H9 (cell line): ENCODE measurements at regions not wholly inside any gene's neighbourhood (a gene's known extent, or its start where the extent isn't known, plus 50 kb on each side); places are given as distances from the start of the nearest gene placed in this dataset.

Source experiments
- DNase-seq: peaks from one replicate; pipeline ENCODE4 v3.0.0-alpha.2; 2017
- H2AFZ ChIP-seq: one replicate; pipeline ENCODE4 v1.6.1; 2013; ENCODE audit warnings: mild to moderate bottlenecking, low read length, control low read depth, moderate library complexity
- H2AK5ac ChIP-seq: 2 replicates; pipeline ENCODE4 v1.6.1; 2013; ENCODE audit warnings: low read length, control low read depth, mixed read lengths; ENCODE audit not compliant: insufficient read length
- H2BK120ac ChIP-seq: one replicate; pipeline ENCODE4 v1.6.1; 2013; ENCODE audit warnings: low read depth, mild to moderate bottlenecking, low read length, control low read depth, inconsistent platforms; ENCODE audit not compliant: poor library complexity, severe bottlenecking
- H2BK12ac ChIP-seq: 2 replicates; pipeline ENCODE4 v1.6.1; 2013; ENCODE audit warnings: low read length, control low read depth, mixed read lengths, low read depth; ENCODE audit not compliant: insufficient read length
- H2BK15ac ChIP-seq: 2 replicates; pipeline ENCODE4 v1.6.1; 2013; ENCODE audit warnings: low read depth, low read length, control low read depth
- H2BK20ac ChIP-seq: one replicate; pipeline ENCODE4 v1.6.1; 2013; ENCODE audit warnings: low read depth, mild to moderate bottlenecking, low read length, control low read depth, inconsistent platforms; ENCODE audit not compliant: poor library complexity, severe bottlenecking
- H2BK5ac ChIP-seq: 2 replicates; pipeline ENCODE4 v1.6.1; 2013; ENCODE audit warnings: low read length, control low read depth, mixed read lengths; ENCODE audit not compliant: insufficient read length
- H3K14ac ChIP-seq: 2 replicates; pipeline ENCODE4 v1.6.1; 2013; ENCODE audit warnings: low read length, control low read depth; ENCODE audit not compliant: insufficient read depth
- H3K18ac ChIP-seq: 2 replicates; pipeline ENCODE4 v1.6.1; 2013; ENCODE audit warnings: low read depth, mild to moderate bottlenecking, mixed read lengths, low read length, control low read depth; ENCODE audit not compliant: insufficient read length
- H3K23ac ChIP-seq: 2 replicates; pipeline ENCODE4 v1.6.1; 2013; ENCODE audit warnings: low read length, control low read depth, mixed read lengths, low read depth; ENCODE audit not compliant: insufficient read length
- H3K23me2 ChIP-seq: 2 replicates; pipeline ENCODE4 v1.6.1; 2013; ENCODE audit warnings: low read depth, mild to moderate bottlenecking, mixed read lengths, low read length, control low read depth; ENCODE audit not compliant: insufficient read length, poor library complexity, severe bottlenecking
- H3K27ac ChIP-seq: 2 replicates; pipeline ENCODE4 v1.5.1; 2013; ENCODE audit warnings: low read length, control low read depth, mixed read lengths, low read depth; ENCODE audit not compliant: insufficient read length
- H3K27me3 ChIP-seq: 2 replicates; pipeline ENCODE4 v1.6.1; 2013; ENCODE audit warnings: low read length, control low read depth, inconsistent platforms; ENCODE audit not compliant: insufficient read depth
- H3K4ac ChIP-seq: 2 replicates; pipeline ENCODE4 v1.6.1; 2013; ENCODE audit warnings: low read depth, mild to moderate bottlenecking, control low read depth, inconsistent platforms, low read length, moderate library complexity
- H3K4me1 ChIP-seq: 2 replicates; pipeline ENCODE4 v1.6.1; 2013; ENCODE audit warnings: low read length, control low read depth, inconsistent platforms; ENCODE audit not compliant: insufficient read depth
- H3K4me2 ChIP-seq: 2 replicates; pipeline ENCODE4 v1.6.1; 2013; ENCODE audit warnings: low read length, control low read depth, mixed read lengths; ENCODE audit not compliant: insufficient read length, insufficient read depth
- H3K56ac ChIP-seq: 2 replicates; pipeline ENCODE4 v1.6.1; 2013; ENCODE audit warnings: low read depth, mild to moderate bottlenecking, mixed read lengths, low read length, control low read depth; ENCODE audit not compliant: insufficient read length
- H3K79me1 ChIP-seq: 2 replicates; pipeline ENCODE4 v1.6.1; 2013; ENCODE audit warnings: low read depth, mild to moderate bottlenecking, moderate library complexity, low read length, control low read depth, inconsistent platforms; ENCODE audit not compliant: insufficient read depth, poor library complexity, severe bottlenecking
- H3K79me2 ChIP-seq: 2 replicates; pipeline ENCODE4 v1.6.1; 2013; ENCODE audit warnings: low read length, control low read depth, inconsistent platforms; ENCODE audit not compliant: insufficient read depth
- H3K9ac ChIP-seq: 2 replicates; pipeline ENCODE4 v1.6.1; 2013; ENCODE audit warnings: low read length, control low read depth, mixed read lengths; ENCODE audit not compliant: insufficient read length; ENCODE audit errors: extremely low read depth
- H3K9me3 ChIP-seq: one replicate; pipeline ENCODE4 v1.6.1; 2013; ENCODE audit warnings: low read depth, low read length, inconsistent platforms; ENCODE audit not compliant: control insufficient read depth
- H3T11ph ChIP-seq: one replicate; pipeline ENCODE4 v1.6.1; 2013; ENCODE audit warnings: mild to moderate bottlenecking, low read length, control low read depth, inconsistent platforms
- H4K20me1 ChIP-seq: one replicate; pipeline ENCODE4 v1.6.1; 2013; ENCODE audit not compliant: control insufficient read depth, insufficient read length, insufficient read depth
- H4K5ac ChIP-seq: 2 replicates; pipeline ENCODE4 v1.6.1; 2013; ENCODE audit warnings: low read depth, mild to moderate bottlenecking, mixed read lengths, low read length, control low read depth; ENCODE audit not compliant: insufficient read length
- H4K8ac ChIP-seq: replicated peaks from 2 replicates; pipeline ENCODE4 v1.6.1; 2013; ENCODE audit warnings: low read length, control low read depth, mixed read lengths, low read depth; ENCODE audit not compliant: insufficient read length
- H4K91ac ChIP-seq: 2 replicates; pipeline ENCODE4 v1.6.1; 2013; ENCODE audit warnings: low read depth, mild to moderate bottlenecking, moderate library complexity, mixed read lengths, low read length, control low read depth; ENCODE audit not compliant: insufficient read length
- H3K27ac Mint-ChIP-seq, 3 experiments: 2 replicates in 2 of 3; 3 replicates in 1 of 3; pipeline ENCODE4 v1.8.0; 2020 to 2021; ENCODE audit warnings: mixed read lengths in 3 of 3, mild to moderate bottlenecking in 1 of 3, moderate library complexity in 1 of 3
- H3K27me3 Mint-ChIP-seq: 2 replicates; pipeline ENCODE4 v1.8.0; 2021; ENCODE audit warnings: low read depth, mild to moderate bottlenecking, moderate library complexity, mixed read lengths
- H3K36me3 Mint-ChIP-seq, 3 experiments: 2 replicates in 2 of 3; 3 replicates in 1 of 3; pipeline ENCODE4 v1.8.0; 2020 to 2021; ENCODE audit warnings: low read depth in 3 of 3, mixed read lengths in 3 of 3; ENCODE audit not compliant: insufficient read depth in 1 of 3
- H3K4me1 Mint-ChIP-seq, 2 experiments: 2 replicates each; pipeline ENCODE4 v1.8.0; 2020; ENCODE audit warnings: mixed read lengths in 2 of 2
- H3K4me3 Mint-ChIP-seq, 2 experiments: 2 replicates in 1 of 2; 3 replicates in 1 of 2; pipeline ENCODE4 v1.8.0; 2020 to 2021; ENCODE audit warnings: mild to moderate bottlenecking in 2 of 2, mixed read lengths in 2 of 2, moderate library complexity in 1 of 2
- H3K9me3 Mint-ChIP-seq, 2 experiments: 2 replicates in 1 of 2; 3 replicates in 1 of 2; pipeline ENCODE4 v1.8.0; 2020; ENCODE audit warnings: mild to moderate bottlenecking in 2 of 2, mixed read lengths in 2 of 2, moderate library complexity in 1 of 2
- CTCF ChIP-seq: fragments of 200-600 bp; sonication (generic); conservative IDR thresholded peaks from 3 replicates; pipeline ENCODE4 v1.8.0; 2021; ENCODE audit warnings: antibody characterized with exemption, mild to moderate bottlenecking
- WGBS: extraction: QIAGEN DNeasy Blood & Tissue Kit; methylation state at CpG from one replicate; pipeline ENCODE4 v1.1.7; 2013; ENCODE audit warnings: missing lambda C conversion rate, low lambda C conversion rate, mixed read lengths; ENCODE audit not compliant: insufficient read length; ENCODE audit errors: extremely low coverage; 5-methylcytosine and 5-hydroxymethylcytosine counted together

- Mint-ChIP-seq H3K4me1 (peaks cover 0 to 6% of the 10 kb centered on the region in 2 experiments; a peak in 2 of 4 replicates), H3K27me3 (peaks cover 5% of the 10 kb centered on the region), H3K27ac (no peak overlapping the region), H3K4me3 (no peak overlapping the region), H3K9me3 (peaks cover 0 to 2% of the 10 kb centered on the region in 2 experiments; a peak in 1 of 5 replicates), H3K36me3 (no peaks in the 10 kb centered on the region; a peak in 1 of 7 replicates)
- H3K4me2 ChIP-seq, result no peak overlapping the region
- no peak overlapping the region for H2BK120ac ChIP-seq
- H4K91ac ChIP-seq, result no peak overlapping the region
- H4K8ac ChIP-seq, result no peak overlapping the region
- H2AFZ ChIP-seq, result no peak overlapping the region
- H3K23me2 ChIP-seq, result no peaks in the 10 kb centered on the region
- H3K9ac ChIP-seq, result no peak overlapping the region
- no peak overlapping the region for H3K4ac ChIP-seq
- no peak overlapping the region for H2BK15ac ChIP-seq
- H2BK20ac ChIP-seq, result no peak overlapping the region
- no peak overlapping the region for H3K14ac ChIP-seq
- no peak overlapping the region for H2BK12ac ChIP-seq
- TF ChIP-seq CTCF, result no peak
- H3K56ac ChIP-seq, result no peak overlapping the region
- H3K79me1 ChIP-seq, result no peaks in the 10 kb centered on the region
- H3K27me3 ChIP-seq, result no peaks in the 10 kb centered on the region
- no peak overlapping the region for H3K18ac ChIP-seq
- H3K27ac ChIP-seq, result no peak overlapping the region
- no peak overlapping the region for H3K23ac ChIP-seq
- no peaks in the 10 kb centered on the region for H4K20me1 ChIP-seq
- H3K79me2 ChIP-seq, result no peaks in the 10 kb centered on the region
- H2BK5ac ChIP-seq, result no peak overlapping the region
- no peaks in the 10 kb centered on the region for H3K9me3 ChIP-seq
- no peak overlapping the region for H3T11ph ChIP-seq
- no peak for DNase-seq
- no peak overlapping the region for H2AK5ac ChIP-seq
- H3K4me1 ChIP-seq, result no peaks in the 10 kb centered on the region
- WGBS, result no CpG with 5 or more reads among the region's 8 CpGs
- no peak overlapping the region for H4K5ac ChIP-seq
Measured at GRCh38 chr2:9782197-9782719, 61.0 kb upstream of the TAF1B start.
